H1 (cell line): ENCODE measurements at regions not wholly inside any gene's neighbourhood (a gene's known extent, or its start where the extent isn't known, plus 50 kb on each side); places are given as distances from the start of the nearest gene placed in this dataset.
A peak's percentile ranks its signal among the peaks of the same experiment; 100 is the strongest.

Experiments
- CEBPB ChIP-seq: IDR thresholded peaks from 2 replicates; pipeline ENCODE4 v1.6.1; 2012; ENCODE audit warnings: low read depth, low read length
- CTCF ChIP-seq, 3 experiments: IDR thresholded peaks; 1 replicate in 2 of 3; 2 replicates in 1 of 3; pipeline versions ENCODE4 v1.5.1 to v1.6.1; 2011; ENCODE audit warnings: low read length in 3 of 3, mild to moderate bottlenecking in 3 of 3, inconsistent platforms in 2 of 3, low read depth in 1 of 3, moderate library complexity in 1 of 3; ENCODE audit not compliant: insufficient read depth in 1 of 3; ENCODE audit errors: control extremely low read depth in 1 of 3
- GTF2F1 ChIP-seq: IDR thresholded peaks from 2 replicates; pipeline ENCODE4 v1.6.1; 2012; ENCODE audit warnings: low read depth, low read length, improper control_type of control experiment, borderline replicate concordance
- JUND ChIP-seq: IDR thresholded peaks from 2 replicates; pipeline ENCODE4 v1.6.1; 2011; ENCODE audit warnings: mild to moderate bottlenecking, improper control_type of control experiment, low read length
- KDM1A ChIP-seq: fragments of 200-600, 300-600 bp; sonication (generic); IDR thresholded peaks from 2 replicates; pipeline ENCODE4 v1.7.1; 2016; ENCODE audit warnings: mild to moderate bottlenecking, low read length, borderline replicate concordance
- MAX ChIP-seq: IDR thresholded peaks from 2 replicates; pipeline ENCODE4 v1.6.1; 2012; ENCODE audit warnings: inconsistent platforms
- POLR2A ChIP-seq, 2 experiments: IDR thresholded peaks; 1 replicate in 1 of 2; 2 replicates in 1 of 2; pipeline ENCODE4 v1.6.1; 2011; ENCODE audit warnings: low read depth in 2 of 2, low read length in 2 of 2, mild to moderate bottlenecking in 2 of 2; ENCODE audit errors: control extremely low read depth in 1 of 2
- RAD21 ChIP-seq, 2 experiments: IDR thresholded peaks in 1 of 2; conservative IDR thresholded peaks in 1 of 2; 2 replicates each; pipeline ENCODE4 v1.6.1; 2011; ENCODE audit warnings: low read depth in 2 of 2, low read length in 2 of 2, improper control_type of control experiment in 1 of 2, inconsistent platforms in 1 of 2, mild to moderate bottlenecking in 1 of 2, moderate library complexity in 1 of 2
- RNF2 ChIP-seq: fragments of 200-900, 300-1000 bp; sonication (generic); IDR thresholded peaks from 2 replicates; pipeline ENCODE4 v1.7.1; 2016; ENCODE audit warnings: borderline replicate concordance, low read depth, mild to moderate bottlenecking, antibody characterized with exemption, low read length; ENCODE audit not compliant: poor library complexity, severe bottlenecking; ENCODE audit errors: missing control alignments
- SRF ChIP-seq: IDR thresholded peaks from 2 replicates; pipeline ENCODE4 v1.6.1; 2011; ENCODE audit warnings: mild to moderate bottlenecking, low read depth, low read length, moderate library complexity
- SUZ12 ChIP-seq: fragments of 200-600 bp; sonication (generic); IDR thresholded peaks from 2 replicates; pipeline ENCODE4 v1.6.1; 2012; ENCODE audit warnings: mild to moderate bottlenecking, inconsistent platforms, low read length, moderate library complexity, mixed read lengths
- TCF12 ChIP-seq: IDR thresholded peaks from 2 replicates; pipeline ENCODE4 v1.6.1; 2011; ENCODE audit warnings: low read depth, mild to moderate bottlenecking, low read length
- ZNF274 ChIP-seq: IDR thresholded peaks from 2 replicates; pipeline ENCODE4 v1.7.0; 2012; ENCODE audit warnings: low read length, borderline replicate concordance; ENCODE audit errors: extremely low read depth

GRCh38 chr2:180604077-180604476 lies 376.3 kb upstream of the UBE2E3 start:
- no peak for TF ChIP-seq CEBPB
- TF ChIP-seq CTCF (IDR thresholded peaks at IDR 0.05; ENCODE audit: control extremely low read depth in 1 of 3, insufficient read depth in 1 of 3, low read depth in 1 of 3, low read length in 3 of 3): peak in 2 of 3 experiments; percentile 29 to 68; a peak in 2 of 4 replicates
- no peak for TF ChIP-seq ZNF274
- no peak for TF ChIP-seq RNF2
- no peak for TF ChIP-seq MAX
- no peak for TF ChIP-seq POLR2A (IDR thresholded peaks at IDR 0.05; ENCODE audit: control extremely low read depth in 1 of 2, low read depth in 2 of 2, low read length in 2 of 2)
- TF ChIP-seq RAD21 (IDR thresholded peaks at IDR 0.05 in 1 of 2, conservative IDR thresholded peaks at IDR 0.05 in 1 of 2; ENCODE audit: low read depth in 2 of 2, low read length in 2 of 2): peak; percentile 59 to 73
- no peak for TF ChIP-seq SUZ12
- no peak for TF ChIP-seq TCF12
- TF ChIP-seq KDM1A: no peak
- TF ChIP-seq GTF2F1: no peak
- no peak for TF ChIP-seq JUND
- TF ChIP-seq SRF: no peak
